ENCODE measurements at regions not wholly inside any gene's neighbourhood (a gene's known extent, or its start where the extent isn't known, plus 50 kb on each side); places are given as distances from the start of the nearest gene placed in this dataset.

GRCh38 chrX:139201924-139202323 is 328.6 kb upstream of the F9 start:
- Histone ChIP-seq H4K20me1 (ENCODE audit: insufficient read depth) (no peaks in the 10 kb centered on the region), H3K9me3 (ENCODE audit: control insufficient read depth in 1 of 2, insufficient read depth in 1 of 2, low read depth in 1 of 2, low read length in 2 of 2) (no peaks in the 10 kb centered on the region), H3K4me3 (replicated peaks in 1 of 2; ENCODE audit: low read depth in 1 of 2, low read length in 2 of 2) (no peak overlapping the region), H3K27ac (ENCODE audit: low read depth, low read length) (no peak overlapping the region), H3K79me2 (ENCODE audit: insufficient read depth, low read length) (no peaks in the 10 kb centered on the region), H3K4me1 (ENCODE audit: control insufficient read depth in 1 of 2, insufficient read depth in 2 of 2, low read length in 2 of 2) (no peaks in the 10 kb centered on the region), H2AFZ (ENCODE audit: low read depth, low read length, poor library complexity, severe bottlenecking) (no peak overlapping the region), H3K27me3 (ENCODE audit: insufficient read depth, low read length) (no peaks in the 10 kb centered on the region), H3K9ac (ENCODE audit: low read length) (no peak overlapping the region), H3K9me2 (ENCODE audit: insufficient read depth) (no peaks in the 10 kb centered on the region), H3K36me3 (ENCODE audit: control insufficient read depth in 1 of 2, insufficient read depth in 2 of 2, low read length in 2 of 2) (no peaks in the 10 kb centered on the region), H3K4me2 (ENCODE audit: low read length) (no peak overlapping the region)
- ATAC-seq (no peak), DNase-seq (ENCODE audit: low read depth, low spot score) (no peak)
- ChIA-PET POLR2A (no interaction called here), RAD21 (ENCODE audit: low non-redundant PET in 1 of 2, low total read pairs in 2 of 2, uncharacterized antibody in 2 of 2, unreplicated experiment in 2 of 2) (no interaction called here), CTCF (no interaction called here)
- intact Hi-C loops (cut with micrococcal nuclease), result no loop called here
- TF ChIP-seq ZNF274 (IDR thresholded peaks at IDR 0.05; ENCODE audit: low read depth, low read length) (no peak), REST (IDR thresholded peaks at IDR 0.05; ENCODE audit: low read depth) (no peak), CTCF (IDR thresholded peaks at IDR 0.05 in 2 of 3, conservative IDR thresholded peaks at IDR 0.05 in 1 of 3; ENCODE audit: borderline replicate concordance in 1 of 3, insufficient read depth in 1 of 3, low read depth in 2 of 3, low read length in 2 of 3) (no peak), SP1 (IDR thresholded peaks at IDR 0.05; ENCODE audit: low read depth) (no peak), FOSL1 (IDR thresholded peaks at IDR 0.05; ENCODE audit: low read depth) (no peak), SRF (IDR thresholded peaks at IDR 0.05; ENCODE audit: low read depth) (no peak), RAD21 (IDR thresholded peaks at IDR 0.05; ENCODE audit: low read depth) (no peak), JUND (IDR thresholded peaks at IDR 0.05) (no peak), EGR1 (IDR thresholded peaks at IDR 0.05; ENCODE audit: low read depth) (no peak), ZBTB33 (IDR thresholded peaks at IDR 0.05; ENCODE audit: extremely low read depth, insufficient replicate concordance, low read length) (no peak), YY1 (IDR thresholded peaks at IDR 0.05; ENCODE audit: extremely low read depth, insufficient replicate concordance, low read depth, low read length) (no peak), SIN3A (IDR thresholded peaks at IDR 0.05; ENCODE audit: low read depth) (no peak), POLR2A (IDR thresholded peaks at IDR 0.05; ENCODE audit: borderline replicate concordance, extremely low read depth, insufficient read depth, insufficient read length) (no peak)
- BruUV-seq (replicated peaks), result no TSS peak

Measured in HCT116 (cell line).